K562 (cell line): ENCODE measurements at regions not wholly inside any gene's neighbourhood (a gene's known extent, or its start where the extent isn't known, plus 50 kb on each side); places are given as distances from the start of the nearest gene placed in this dataset.

Source experiments
- ATAC-seq: fragments of 200-7000 bp; cut with Tn5 transposase; 3 replicates; pipeline ENCODE4 v1.9.1; 2020; ENCODE audit warnings: moderate library complexity
- BruUV-seq: library from RNA; stranded (reverse); fragments of 400-500 nt; replicated peaks from 2 replicates; lab custom pipeline; 2021; lab: Mats Ljungman, UMichigan
- CTCF ChIA-PET: fragments of 300-600 bp; formaldehyde crosslinking; extraction: SDS; loops from one replicate; lab custom pipeline; 2021; ENCODE audit warnings: low intra/inter-chr PET ratio; lab: Yijun Ruan, JAX
- POLR2A ChIA-PET: fragments of 300-600, 350-650 bp; sonication (Branson Sonifier 250); formaldehyde crosslinking; extraction: SDS; loops from one replicate; lab custom pipeline; 2021; ENCODE audit warnings: antibody characterized with exemption, inconsistent platforms; lab: Yijun Ruan, JAX
- DNase-seq, 4 experiments: peaks; one replicate each; pipeline versions ENCODE4 v3.0.0 to v3.0.0-alpha.2; 2011 to 2018; ENCODE audit warnings: low spot score in 3 of 4, mixed read lengths in 3 of 4; ENCODE audit errors: extremely low read depth in 1 of 4
- FAIRE-seq: peaks from 2 replicates; lab custom pipeline; 2011; peaks lifted over from hg19 to GRCh38; lab: Jason Lieb, UNC
- H2AFZ ChIP-seq: 2 replicates; pipeline ENCODE4 v1.6.0; 2011; ENCODE audit warnings: low read depth, low read length, control low read depth, inconsistent platforms
- H3K27ac ChIP-seq: fragments of 200-600 bp; 3 replicates; pipeline ENCODE4 v1.8.0; 2011; ENCODE audit warnings: low read depth, mild to moderate bottlenecking, control low read depth, inconsistent platforms, low read length, moderate library complexity, mixed read lengths; ENCODE audit errors: extremely low read depth
- H3K27me3 ChIP-seq, 2 experiments: fragments of 300-600 bp in 1 of 2; 2 replicates in 1 of 2; 3 replicates in 1 of 2; pipeline versions ENCODE4 v1.6.0 to v1.8.0; 2011; ENCODE audit warnings: inconsistent platforms in 2 of 2, low read length in 2 of 2, mild to moderate bottlenecking in 1 of 2, mixed read lengths in 1 of 2, moderate library complexity in 1 of 2; ENCODE audit not compliant: control insufficient read depth in 2 of 2, insufficient read depth in 2 of 2
- H3K36me3 ChIP-seq: fragments of 300-600 bp; 3 replicates; pipeline ENCODE4 v1.8.0; 2011; ENCODE audit warnings: mild to moderate bottlenecking, low read length, inconsistent platforms; ENCODE audit not compliant: control insufficient read depth, insufficient read depth
- H3K4me1 ChIP-seq, 2 experiments: fragments of 200-600 bp in 1 of 2; replicated peaks in 1 of 2; 2 replicates in 1 of 2; 3 replicates in 1 of 2; pipeline versions ENCODE4 v1.5.1 to v1.8.0; 2011; ENCODE audit warnings: inconsistent platforms in 2 of 2, low read length in 2 of 2, mild to moderate bottlenecking in 1 of 2, mixed read lengths in 1 of 2, moderate library complexity in 1 of 2; ENCODE audit not compliant: control insufficient read depth in 2 of 2, insufficient read depth in 2 of 2
- H3K4me2 ChIP-seq: 2 replicates; pipeline ENCODE4 v1.6.1; 2011; ENCODE audit warnings: low read length, control low read depth, inconsistent platforms, mixed read lengths; ENCODE audit not compliant: insufficient read depth
- H3K4me3 ChIP-seq: fragments of 200-600 bp; sonication (generic), shearing (Covaris generic); 2 replicates; pipeline ENCODE4 v1.5.1; 2016; ENCODE audit warnings: control low read depth, inconsistent platforms
- H3K79me2 ChIP-seq: fragments of 200-600 bp; 3 replicates; pipeline ENCODE4 v1.8.0; 2011; ENCODE audit warnings: low read length, inconsistent platforms; ENCODE audit not compliant: control insufficient read depth, insufficient read depth
- H3K9ac ChIP-seq, 2 experiments: 2 replicates each; pipeline versions ENCODE4 v1.6.0 to v1.6.1; 2011; ENCODE audit warnings: low read depth in 2 of 2, low read length in 2 of 2, control low read depth in 1 of 2, inconsistent platforms in 1 of 2, mild to moderate bottlenecking in 1 of 2, mixed read lengths in 1 of 2; ENCODE audit not compliant: insufficient read depth in 1 of 2
- H3K9me1 ChIP-seq: one replicate; pipeline ENCODE4 v1.6.0; 2011; ENCODE audit warnings: inconsistent platforms, mild to moderate bottlenecking, low read length, moderate library complexity; ENCODE audit not compliant: control insufficient read depth, insufficient read depth
- H3K9me3 ChIP-seq: replicated peaks from 2 replicates; pipeline ENCODE4 v1.5.1; 2011; ENCODE audit warnings: low read depth, low read length, inconsistent platforms; ENCODE audit not compliant: control insufficient read depth, insufficient read depth
- H4K20me1 ChIP-seq: replicated peaks from 2 replicates; pipeline ENCODE4 v1.6.1; 2011; ENCODE audit warnings: low read length, inconsistent platforms, mixed read lengths; ENCODE audit not compliant: control insufficient read depth, insufficient read depth
- CREB1 ChIP-seq, 2 experiments: sonication (generic) in 1 of 2; formaldehyde crosslinking in 1 of 2; IDR thresholded peaks; 2 replicates each; pipeline versions ENCODE4 v1.6.1 to v1.8.0; 2012 to 2022; ENCODE audit warnings: inconsistent platforms in 1 of 2, mild to moderate bottlenecking in 1 of 2, missing genetic modification reagents in 1 of 2, moderate library complexity in 1 of 2
- USF2 ChIP-seq: sonication (generic); formaldehyde crosslinking; IDR thresholded peaks from 2 replicates; pipeline ENCODE4 v1.5.0; 2020; ENCODE audit warnings: missing genetic modification reagents
- WGBS: fragments of 100-300 bp; shearing (Covaris generic); methylation state at CpG from one replicate; pipeline ENCODE4 v1.1.6; 2016; ENCODE audit warnings: low coverage, mixed read lengths; ENCODE audit not compliant: insufficient coverage; ENCODE audit errors: missing lambda C conversion rate; 5-methylcytosine and 5-hydroxymethylcytosine counted together
- in situ Hi-C: fragments of 300-500 bp; cut with MboI; formaldehyde crosslinking; loops from 4 replicates; pipeline ENCODE4 v1.15.0; 2018; ENCODE audit warnings: inconsistent platforms, mixed read lengths
- intact Hi-C: fragments of 100-400 bp; cut with micrococcal nuclease; formaldehyde crosslinking; loops from 2 replicates; pipeline ENCODE4 v1.14.2; 2022
- TF ChIP-seq, protein P1 (sequence below): IDR thresholded peaks from 3 replicates; pipeline ENCODE4 v1.6.1; 2011; ENCODE audit warnings: borderline replicate concordance, mild to moderate bottlenecking, moderate library complexity; ENCODE audit not compliant: insufficient read length; ENCODE audit errors: extremely low read depth

DNA sequence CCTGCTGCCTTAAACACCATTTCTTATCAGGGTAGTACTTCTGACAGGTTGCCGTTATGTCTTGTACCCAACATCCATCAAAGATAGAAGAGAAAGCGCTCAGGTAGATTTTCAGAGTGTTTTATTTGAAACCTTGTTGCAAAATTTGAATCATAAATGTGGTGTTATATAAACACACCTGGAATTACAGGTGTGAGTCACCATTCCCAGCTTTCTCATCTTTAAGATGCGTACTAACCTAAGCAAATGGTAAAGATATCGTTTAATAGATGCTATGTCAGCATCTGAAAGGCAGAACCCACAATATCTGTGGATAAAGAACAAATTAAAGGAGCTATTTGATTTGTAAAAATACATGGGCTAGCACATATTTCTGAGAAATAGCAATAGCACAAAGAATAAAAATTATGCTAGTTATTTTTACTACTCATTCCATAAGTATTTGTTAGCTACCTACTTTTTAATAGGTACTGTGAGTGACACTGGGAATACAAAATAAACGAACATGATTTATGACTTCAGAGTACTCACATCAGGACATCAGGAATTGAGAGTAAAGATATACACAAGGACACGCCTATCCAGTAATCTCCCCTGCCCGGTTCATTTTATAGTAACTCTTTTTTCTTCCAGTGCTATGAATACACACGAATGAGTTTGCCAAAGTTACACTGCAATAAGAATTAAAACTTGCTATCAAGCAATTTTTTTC lies 193.8 kb downstream of the RBM43 start:
- no TSS peak for BruUV-seq
- ATAC-seq: no peak
- H3K9ac ChIP-seq: no peak overlapping the region
- H3K9me1 ChIP-seq: no peaks in the 10 kb centered on the region
- FAIRE-seq: no peak
- H3K27ac ChIP-seq: no peak overlapping the region
- H2AFZ ChIP-seq: no peak overlapping the region
- intact Hi-C loops: no loop called here
- H3K27me3 ChIP-seq: no peaks in the 10 kb centered on the region
- ChIA-PET POLR2A (interaction anchor here (0.8 kb wide), 1 partner anchor 605 kb away, joined by 3 read pairs; no protein-coding TSS in a partner anchor), CTCF (no interaction called here)
- H3K36me3 ChIP-seq: no peaks in the 10 kb centered on the region
- H3K4me2 ChIP-seq: no peak overlapping the region
- in situ Hi-C loops: no loop called here
- WGBS: under 1% methylated on average over 8 of the region's 8 CpGs
- no peaks in the 10 kb centered on the region for H3K9me3 ChIP-seq
- H3K4me1 ChIP-seq: no peaks in the 10 kb centered on the region
- DNase-seq: no peak
- no peaks in the 10 kb centered on the region for H3K79me2 ChIP-seq
- TF ChIP-seq, protein P1, sequence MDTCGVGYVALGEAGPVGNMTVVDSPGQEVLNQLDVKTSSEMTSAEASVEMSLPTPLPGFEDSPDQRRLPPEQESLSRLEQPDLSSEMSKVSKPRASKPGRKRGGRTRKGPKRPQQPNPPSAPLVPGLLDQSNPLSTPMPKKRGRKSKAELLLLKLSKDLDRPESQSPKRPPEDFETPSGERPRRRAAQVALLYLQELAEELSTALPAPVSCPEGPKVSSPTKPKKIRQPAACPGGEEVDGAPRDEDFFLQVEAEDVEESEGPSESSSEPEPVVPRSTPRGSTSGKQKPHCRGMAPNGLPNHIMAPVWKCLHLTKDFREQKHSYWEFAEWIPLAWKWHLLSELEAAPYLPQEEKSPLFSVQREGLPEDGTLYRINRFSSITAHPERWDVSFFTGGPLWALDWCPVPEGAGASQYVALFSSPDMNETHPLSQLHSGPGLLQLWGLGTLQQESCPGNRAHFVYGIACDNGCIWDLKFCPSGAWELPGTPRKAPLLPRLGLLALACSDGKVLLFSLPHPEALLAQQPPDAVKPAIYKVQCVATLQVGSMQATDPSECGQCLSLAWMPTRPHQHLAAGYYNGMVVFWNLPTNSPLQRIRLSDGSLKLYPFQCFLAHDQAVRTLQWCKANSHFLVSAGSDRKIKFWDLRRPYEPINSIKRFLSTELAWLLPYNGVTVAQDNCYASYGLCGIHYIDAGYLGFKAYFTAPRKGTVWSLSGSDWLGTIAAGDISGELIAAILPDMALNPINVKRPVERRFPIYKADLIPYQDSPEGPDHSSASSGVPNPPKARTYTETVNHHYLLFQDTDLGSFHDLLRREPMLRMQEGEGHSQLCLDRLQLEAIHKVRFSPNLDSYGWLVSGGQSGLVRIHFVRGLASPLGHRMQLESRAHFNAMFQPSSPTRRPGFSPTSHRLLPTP: no peak
- TF ChIP-seq CREB1 (IDR thresholded peaks at IDR 0.05) (no peak), CREB1 (CRISPR knock-in tag; IDR thresholded peaks at IDR 0.05) (no peak), USF2 (no peak)
- no peak overlapping the region for H3K4me3 ChIP-seq
- no peaks in the 10 kb centered on the region for H4K20me1 ChIP-seq
